H9 (cell line): ENCODE measurements at regions not wholly inside any gene's neighbourhood (a gene's known extent, or its start where the extent isn't known, plus 50 kb on each side); places are given as distances from the start of the nearest gene placed in this dataset.
A peak's percentile ranks its signal among the peaks of the same experiment; 100 is the strongest.
"Not testable (repeated sequence)": the region's sequence is repeated elsewhere in the genome, so short reads cannot be mapped to it uniquely, and the experiment has no call there.

Source experiments
- DNase-seq: peaks from one replicate; pipeline ENCODE4 v3.0.0-alpha.2; 2017
- H2AFZ ChIP-seq: one replicate; pipeline ENCODE4 v1.6.1; 2013; ENCODE audit warnings: mild to moderate bottlenecking, low read length, control low read depth, moderate library complexity
- H2AK5ac ChIP-seq: 2 replicates; pipeline ENCODE4 v1.6.1; 2013; ENCODE audit warnings: low read length, control low read depth, mixed read lengths; ENCODE audit not compliant: insufficient read length
- H2BK120ac ChIP-seq: one replicate; pipeline ENCODE4 v1.6.1; 2013; ENCODE audit warnings: low read depth, mild to moderate bottlenecking, low read length, control low read depth, inconsistent platforms; ENCODE audit not compliant: poor library complexity, severe bottlenecking
- H2BK12ac ChIP-seq: 2 replicates; pipeline ENCODE4 v1.6.1; 2013; ENCODE audit warnings: low read length, control low read depth, mixed read lengths, low read depth; ENCODE audit not compliant: insufficient read length
- H2BK15ac ChIP-seq: 2 replicates; pipeline ENCODE4 v1.6.1; 2013; ENCODE audit warnings: low read depth, low read length, control low read depth
- H2BK20ac ChIP-seq: one replicate; pipeline ENCODE4 v1.6.1; 2013; ENCODE audit warnings: low read depth, mild to moderate bottlenecking, low read length, control low read depth, inconsistent platforms; ENCODE audit not compliant: poor library complexity, severe bottlenecking
- H2BK5ac ChIP-seq: 2 replicates; pipeline ENCODE4 v1.6.1; 2013; ENCODE audit warnings: low read length, control low read depth, mixed read lengths; ENCODE audit not compliant: insufficient read length
- H3K14ac ChIP-seq: 2 replicates; pipeline ENCODE4 v1.6.1; 2013; ENCODE audit warnings: low read length, control low read depth; ENCODE audit not compliant: insufficient read depth
- H3K18ac ChIP-seq: 2 replicates; pipeline ENCODE4 v1.6.1; 2013; ENCODE audit warnings: low read depth, mild to moderate bottlenecking, mixed read lengths, low read length, control low read depth; ENCODE audit not compliant: insufficient read length
- H3K23ac ChIP-seq: 2 replicates; pipeline ENCODE4 v1.6.1; 2013; ENCODE audit warnings: low read length, control low read depth, mixed read lengths, low read depth; ENCODE audit not compliant: insufficient read length
- H3K23me2 ChIP-seq: 2 replicates; pipeline ENCODE4 v1.6.1; 2013; ENCODE audit warnings: low read depth, mild to moderate bottlenecking, mixed read lengths, low read length, control low read depth; ENCODE audit not compliant: insufficient read length, poor library complexity, severe bottlenecking
- H3K27ac ChIP-seq: 2 replicates; pipeline ENCODE4 v1.5.1; 2013; ENCODE audit warnings: low read length, control low read depth, mixed read lengths, low read depth; ENCODE audit not compliant: insufficient read length
- H3K27me3 ChIP-seq: 2 replicates; pipeline ENCODE4 v1.6.1; 2013; ENCODE audit warnings: low read length, control low read depth, inconsistent platforms; ENCODE audit not compliant: insufficient read depth
- H3K4ac ChIP-seq: 2 replicates; pipeline ENCODE4 v1.6.1; 2013; ENCODE audit warnings: low read depth, mild to moderate bottlenecking, control low read depth, inconsistent platforms, low read length, moderate library complexity
- H3K4me1 ChIP-seq: 2 replicates; pipeline ENCODE4 v1.6.1; 2013; ENCODE audit warnings: low read length, control low read depth, inconsistent platforms; ENCODE audit not compliant: insufficient read depth
- H3K4me2 ChIP-seq: 2 replicates; pipeline ENCODE4 v1.6.1; 2013; ENCODE audit warnings: low read length, control low read depth, mixed read lengths; ENCODE audit not compliant: insufficient read length, insufficient read depth
- H3K56ac ChIP-seq: 2 replicates; pipeline ENCODE4 v1.6.1; 2013; ENCODE audit warnings: low read depth, mild to moderate bottlenecking, mixed read lengths, low read length, control low read depth; ENCODE audit not compliant: insufficient read length
- H3K79me1 ChIP-seq: 2 replicates; pipeline ENCODE4 v1.6.1; 2013; ENCODE audit warnings: low read depth, mild to moderate bottlenecking, moderate library complexity, low read length, control low read depth, inconsistent platforms; ENCODE audit not compliant: insufficient read depth, poor library complexity, severe bottlenecking
- H3K79me2 ChIP-seq: 2 replicates; pipeline ENCODE4 v1.6.1; 2013; ENCODE audit warnings: low read length, control low read depth, inconsistent platforms; ENCODE audit not compliant: insufficient read depth
- H3K9ac ChIP-seq: 2 replicates; pipeline ENCODE4 v1.6.1; 2013; ENCODE audit warnings: low read length, control low read depth, mixed read lengths; ENCODE audit not compliant: insufficient read length; ENCODE audit errors: extremely low read depth
- H3K9me3 ChIP-seq: one replicate; pipeline ENCODE4 v1.6.1; 2013; ENCODE audit warnings: low read depth, low read length, inconsistent platforms; ENCODE audit not compliant: control insufficient read depth
- H3T11ph ChIP-seq: one replicate; pipeline ENCODE4 v1.6.1; 2013; ENCODE audit warnings: mild to moderate bottlenecking, low read length, control low read depth, inconsistent platforms
- H4K20me1 ChIP-seq: one replicate; pipeline ENCODE4 v1.6.1; 2013; ENCODE audit not compliant: control insufficient read depth, insufficient read length, insufficient read depth
- H4K5ac ChIP-seq: 2 replicates; pipeline ENCODE4 v1.6.1; 2013; ENCODE audit warnings: low read depth, mild to moderate bottlenecking, mixed read lengths, low read length, control low read depth; ENCODE audit not compliant: insufficient read length
- H4K8ac ChIP-seq: replicated peaks from 2 replicates; pipeline ENCODE4 v1.6.1; 2013; ENCODE audit warnings: low read length, control low read depth, mixed read lengths, low read depth; ENCODE audit not compliant: insufficient read length
- H4K91ac ChIP-seq: 2 replicates; pipeline ENCODE4 v1.6.1; 2013; ENCODE audit warnings: low read depth, mild to moderate bottlenecking, moderate library complexity, mixed read lengths, low read length, control low read depth; ENCODE audit not compliant: insufficient read length
- H3K27ac Mint-ChIP-seq, 3 experiments: 2 replicates in 2 of 3; 3 replicates in 1 of 3; pipeline ENCODE4 v1.8.0; 2020 to 2021; ENCODE audit warnings: mixed read lengths in 3 of 3, mild to moderate bottlenecking in 1 of 3, moderate library complexity in 1 of 3
- H3K27me3 Mint-ChIP-seq: 2 replicates; pipeline ENCODE4 v1.8.0; 2021; ENCODE audit warnings: low read depth, mild to moderate bottlenecking, moderate library complexity, mixed read lengths
- H3K36me3 Mint-ChIP-seq, 3 experiments: 2 replicates in 2 of 3; 3 replicates in 1 of 3; pipeline ENCODE4 v1.8.0; 2020 to 2021; ENCODE audit warnings: low read depth in 3 of 3, mixed read lengths in 3 of 3; ENCODE audit not compliant: insufficient read depth in 1 of 3
- H3K4me1 Mint-ChIP-seq, 2 experiments: 2 replicates each; pipeline ENCODE4 v1.8.0; 2020; ENCODE audit warnings: mixed read lengths in 2 of 2
- H3K4me3 Mint-ChIP-seq, 2 experiments: 2 replicates in 1 of 2; 3 replicates in 1 of 2; pipeline ENCODE4 v1.8.0; 2020 to 2021; ENCODE audit warnings: mild to moderate bottlenecking in 2 of 2, mixed read lengths in 2 of 2, moderate library complexity in 1 of 2
- H3K9me3 Mint-ChIP-seq, 2 experiments: 2 replicates in 1 of 2; 3 replicates in 1 of 2; pipeline ENCODE4 v1.8.0; 2020; ENCODE audit warnings: mild to moderate bottlenecking in 2 of 2, mixed read lengths in 2 of 2, moderate library complexity in 1 of 2
- WGBS: extraction: QIAGEN DNeasy Blood & Tissue Kit; methylation state at CpG from one replicate; pipeline ENCODE4 v1.1.7; 2013; ENCODE audit warnings: missing lambda C conversion rate, low lambda C conversion rate, mixed read lengths; ENCODE audit not compliant: insufficient read length; ENCODE audit errors: extremely low coverage; 5-methylcytosine and 5-hydroxymethylcytosine counted together
- TF ChIP-seq, protein P1 (sequence below): fragments of 200-600 bp; sonication (generic); conservative IDR thresholded peaks from 3 replicates; pipeline ENCODE4 v1.8.0; 2021; ENCODE audit warnings: antibody characterized with exemption, mild to moderate bottlenecking

DNA sequence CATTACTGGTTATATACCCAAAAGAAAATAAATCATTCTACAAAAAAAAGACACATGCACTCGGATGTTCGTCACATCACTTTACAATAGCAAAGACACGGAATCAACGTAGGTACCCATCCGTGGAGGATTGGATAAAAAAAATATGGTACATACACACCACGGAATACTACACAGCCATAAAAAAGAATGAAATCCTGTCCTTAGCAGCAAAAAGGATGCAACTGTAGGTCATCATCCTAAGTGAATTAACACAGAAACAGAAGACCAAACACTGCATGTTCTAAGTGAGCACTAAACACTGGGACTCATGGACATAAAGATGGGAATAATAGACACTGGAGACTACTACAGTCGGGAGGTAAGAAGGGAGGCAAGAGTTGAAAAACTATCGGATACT lies 148.6 kb downstream of the CHD1L start:
- no peaks in the 10 kb centered on the region for H3K9me3 ChIP-seq
- TF ChIP-seq, protein P1, sequence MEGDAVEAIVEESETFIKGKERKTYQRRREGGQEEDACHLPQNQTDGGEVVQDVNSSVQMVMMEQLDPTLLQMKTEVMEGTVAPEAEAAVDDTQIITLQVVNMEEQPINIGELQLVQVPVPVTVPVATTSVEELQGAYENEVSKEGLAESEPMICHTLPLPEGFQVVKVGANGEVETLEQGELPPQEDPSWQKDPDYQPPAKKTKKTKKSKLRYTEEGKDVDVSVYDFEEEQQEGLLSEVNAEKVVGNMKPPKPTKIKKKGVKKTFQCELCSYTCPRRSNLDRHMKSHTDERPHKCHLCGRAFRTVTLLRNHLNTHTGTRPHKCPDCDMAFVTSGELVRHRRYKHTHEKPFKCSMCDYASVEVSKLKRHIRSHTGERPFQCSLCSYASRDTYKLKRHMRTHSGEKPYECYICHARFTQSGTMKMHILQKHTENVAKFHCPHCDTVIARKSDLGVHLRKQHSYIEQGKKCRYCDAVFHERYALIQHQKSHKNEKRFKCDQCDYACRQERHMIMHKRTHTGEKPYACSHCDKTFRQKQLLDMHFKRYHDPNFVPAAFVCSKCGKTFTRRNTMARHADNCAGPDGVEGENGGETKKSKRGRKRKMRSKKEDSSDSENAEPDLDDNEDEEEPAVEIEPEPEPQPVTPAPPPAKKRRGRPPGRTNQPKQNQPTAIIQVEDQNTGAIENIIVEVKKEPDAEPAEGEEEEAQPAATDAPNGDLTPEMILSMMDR: no peak
- no peak overlapping the region for H3T11ph ChIP-seq
- H3K27ac ChIP-seq: no peak overlapping the region
- no peaks in the 10 kb centered on the region for H3K4me1 ChIP-seq
- no peak overlapping the region for H2BK120ac ChIP-seq
- no peak overlapping the region for H3K9ac ChIP-seq
- H3K56ac ChIP-seq: no peak overlapping the region
- H2BK5ac ChIP-seq: no peak overlapping the region
- H3K27ac Mint-ChIP-seq: no peak overlapping the region
- H4K5ac ChIP-seq: no peak overlapping the region
- H3K9me3 Mint-ChIP-seq: peaks cover 9 to 13% of the 10 kb centered on the region in 2 experiments
- no peak overlapping the region for H3K4me2 ChIP-seq
- H4K8ac ChIP-seq: no peak overlapping the region
- no peaks in the 10 kb centered on the region for H4K20me1 ChIP-seq
- H3K14ac ChIP-seq: no peak overlapping the region
- H4K91ac ChIP-seq: no peak overlapping the region
- no peaks in the 10 kb centered on the region for H3K27me3 ChIP-seq
- H3K23me2 ChIP-seq: no peaks in the 10 kb centered on the region
- no CpG with 5 or more reads among the region's 8 CpGs for WGBS
- DNase-seq: no peak
- H3K79me1 ChIP-seq: no peaks in the 10 kb centered on the region
- H3K79me2 ChIP-seq: no peaks in the 10 kb centered on the region
- no peak overlapping the region for H3K18ac ChIP-seq
- H3K23ac ChIP-seq: no peak overlapping the region
- no peak overlapping the region for H2BK12ac ChIP-seq
- no peak overlapping the region for H2BK15ac ChIP-seq
- H3K4me3 Mint-ChIP-seq: no peak overlapping the region
- H2BK20ac ChIP-seq: no peak overlapping the region
- H3K27me3 Mint-ChIP-seq: peaks cover 3% of the 10 kb centered on the region
- H3K36me3 Mint-ChIP-seq: no peaks in the 10 kb centered on the region; a peak in 1 of 7 replicates
- no peak overlapping the region for H3K4ac ChIP-seq
- H2AFZ ChIP-seq: no peak overlapping the region
- no peak overlapping the region for H2AK5ac ChIP-seq
- peaks cover 7 to 12% of the 10 kb centered on the region in 2 experiments for H3K4me1 Mint-ChIP-seq

GRCh38 chr1:147402326-147403045 lies 138.8 kb upstream of the BCL9 start:
- H3K9me3 ChIP-seq, H2AK5ac ChIP-seq, H3K27ac Mint-ChIP-seq, H3K27me3 Mint-ChIP-seq, H3K79me1 ChIP-seq, H4K20me1 ChIP-seq, H3K27me3 ChIP-seq, H3K4me2 ChIP-seq, H2BK120ac ChIP-seq, H3K9ac ChIP-seq, H4K5ac ChIP-seq, H3K4me3 Mint-ChIP-seq, H3K79me2 ChIP-seq, H3K4ac ChIP-seq, H3K56ac ChIP-seq, H3K23ac ChIP-seq, H3K27ac ChIP-seq, H3K14ac ChIP-seq, H2AFZ ChIP-seq, H2BK12ac ChIP-seq, H3K18ac ChIP-seq, H4K8ac ChIP-seq, H3K4me1 Mint-ChIP-seq, H2BK20ac ChIP-seq, H4K91ac ChIP-seq, H2BK5ac ChIP-seq, H3T11ph ChIP-seq, H3K23me2 ChIP-seq, H3K4me1 ChIP-seq, H2BK15ac ChIP-seq: not testable (repeated sequence)
- WGBS: no CpG with 5 or more reads among the region's 21 CpGs
- peaks cover 2 to 20% (median 12%) of the 10 kb centered on the region in 3 experiments; a peak in 5 of 7 replicates for H3K36me3 Mint-ChIP-seq
- peak; percentile 31 for DNase-seq
- peaks cover 21 to 34% of the 10 kb centered on the region in 2 experiments for H3K9me3 Mint-ChIP-seq
